ENCODE measurements at regions not wholly inside any gene's neighbourhood (a gene's known extent, or its start where the extent isn't known, plus 50 kb on each side); places are given as distances from the start of the nearest gene placed in this dataset.

DNA sequence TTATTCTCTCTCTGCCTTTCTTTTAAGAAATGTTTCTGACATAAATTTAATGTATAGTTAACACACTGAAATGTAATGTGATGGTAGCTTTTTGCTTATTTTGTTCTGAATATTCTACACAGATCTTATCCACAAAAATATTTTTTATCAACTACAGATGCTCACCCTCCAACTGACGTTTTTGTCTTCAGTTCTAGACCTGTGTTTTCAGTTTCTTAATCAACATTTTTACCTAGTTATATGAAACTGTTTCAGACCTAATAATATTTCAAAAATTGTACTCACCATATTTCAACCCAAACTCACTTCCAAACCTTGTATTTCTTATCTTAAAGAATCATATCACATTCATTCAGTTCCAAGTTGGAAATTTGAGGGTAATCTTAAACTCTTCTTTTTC, 452.8 kb downstream of the RFPL4B start:
- TF ChIP-seq, protein P1, sequence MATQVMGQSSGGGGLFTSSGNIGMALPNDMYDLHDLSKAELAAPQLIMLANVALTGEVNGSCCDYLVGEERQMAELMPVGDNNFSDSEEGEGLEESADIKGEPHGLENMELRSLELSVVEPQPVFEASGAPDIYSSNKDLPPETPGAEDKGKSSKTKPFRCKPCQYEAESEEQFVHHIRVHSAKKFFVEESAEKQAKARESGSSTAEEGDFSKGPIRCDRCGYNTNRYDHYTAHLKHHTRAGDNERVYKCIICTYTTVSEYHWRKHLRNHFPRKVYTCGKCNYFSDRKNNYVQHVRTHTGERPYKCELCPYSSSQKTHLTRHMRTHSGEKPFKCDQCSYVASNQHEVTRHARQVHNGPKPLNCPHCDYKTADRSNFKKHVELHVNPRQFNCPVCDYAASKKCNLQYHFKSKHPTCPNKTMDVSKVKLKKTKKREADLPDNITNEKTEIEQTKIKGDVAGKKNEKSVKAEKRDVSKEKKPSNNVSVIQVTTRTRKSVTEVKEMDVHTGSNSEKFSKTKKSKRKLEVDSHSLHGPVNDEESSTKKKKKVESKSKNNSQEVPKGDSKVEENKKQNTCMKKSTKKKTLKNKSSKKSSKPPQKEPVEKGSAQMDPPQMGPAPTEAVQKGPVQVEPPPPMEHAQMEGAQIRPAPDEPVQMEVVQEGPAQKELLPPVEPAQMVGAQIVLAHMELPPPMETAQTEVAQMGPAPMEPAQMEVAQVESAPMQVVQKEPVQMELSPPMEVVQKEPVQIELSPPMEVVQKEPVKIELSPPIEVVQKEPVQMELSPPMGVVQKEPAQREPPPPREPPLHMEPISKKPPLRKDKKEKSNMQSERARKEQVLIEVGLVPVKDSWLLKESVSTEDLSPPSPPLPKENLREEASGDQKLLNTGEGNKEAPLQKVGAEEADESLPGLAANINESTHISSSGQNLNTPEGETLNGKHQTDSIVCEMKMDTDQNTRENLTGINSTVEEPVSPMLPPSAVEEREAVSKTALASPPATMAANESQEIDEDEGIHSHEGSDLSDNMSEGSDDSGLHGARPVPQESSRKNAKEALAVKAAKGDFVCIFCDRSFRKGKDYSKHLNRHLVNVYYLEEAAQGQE (IDR thresholded peaks at IDR 0.05; ENCODE audit: insufficient read depth in 1 of 2, low read depth in 2 of 2, low read length in 2 of 2): no peak
- TF ChIP-seq TAF1 (IDR thresholded peaks at IDR 0.05; ENCODE audit: borderline replicate concordance, insufficient read depth, low read length): no peak
- TF ChIP-seq SIN3A (IDR thresholded peaks at IDR 0.05; ENCODE audit: borderline replicate concordance, insufficient read depth, low read length): no peak
- TF ChIP-seq FOXP2 (optimal IDR thresholded peaks at IDR 0.05; ENCODE audit: borderline replicate concordance, extremely low read depth, extremely low read length, insufficient read depth): no peak
- TF ChIP-seq POLR2AphosphoS5 (IDR thresholded peaks at IDR 0.05; ENCODE audit: low read depth, low read length): no peak
